ENCODE measurements at regions not wholly inside any gene's neighbourhood (a gene's known extent, or its start where the extent isn't known, plus 50 kb on each side); places are given as distances from the start of the nearest gene placed in this dataset.

GRCh38 chr1:4402032-4402431, 252.4 kb upstream of the AJAP1 start:
- TF ChIP-seq CTCF (IDR thresholded peaks at IDR 0.05; ENCODE audit: low read depth, low read length, missing control alignments) = no peak
- no peak for DNase-seq (ENCODE audit: low read depth)
- H3K4me3 ChIP-seq (ENCODE audit: low read depth, low read length) = no peak overlapping the region

- H3K4me3 ChIP-seq (ENCODE audit: low read depth, low read length) = no peak overlapping the region
- TF ChIP-seq CTCF (IDR thresholded peaks at IDR 0.05; ENCODE audit: low read depth, low read length, missing control alignments) = no peak
These were observed 249.4 kb upstream of the AJAP1 start for GRCh38 chr1:4404854-4405590.

GRCh38 chr1:4407851-4408250, 246.6 kb upstream of the AJAP1 start:
- no peak overlapping the region for H3K4me3 ChIP-seq (ENCODE audit: low read depth, low read length)
- TF ChIP-seq CTCF (IDR thresholded peaks at IDR 0.05; ENCODE audit: low read depth, low read length, missing control alignments) = no peak
- no peak for DNase-seq (ENCODE audit: low read depth)

More at GRCh38 chr1:4404854-4405590, 249.4 kb upstream of the AJAP1 start:
- DNase-seq (ENCODE audit: low read depth) = no peak

- no peak overlapping the region for H3K4me3 ChIP-seq (ENCODE audit: low read depth, low read length)
- no peak for DNase-seq (ENCODE audit: low read depth)
- no peak for TF ChIP-seq CTCF (IDR thresholded peaks at IDR 0.05; ENCODE audit: low read depth, low read length, missing control alignments)
These were observed 246.0 kb upstream of the AJAP1 start for GRCh38 chr1:4408380-4408779.

GRCh38 chr1:4411862-4412261, 242.5 kb upstream of the AJAP1 start:
- no peak for TF ChIP-seq CTCF (IDR thresholded peaks at IDR 0.05; ENCODE audit: low read depth, low read length, missing control alignments)
- H3K4me3 ChIP-seq (ENCODE audit: low read depth, low read length) = no peak overlapping the region
- DNase-seq (ENCODE audit: low read depth) = no peak

GRCh38 chr1:4415476-4415875, 238.9 kb upstream of the AJAP1 start:
- no peak for TF ChIP-seq CTCF (IDR thresholded peaks at IDR 0.05; ENCODE audit: low read depth, low read length, missing control alignments)
- no peak for DNase-seq (ENCODE audit: low read depth)
- no peak overlapping the region for H3K4me3 ChIP-seq (ENCODE audit: low read depth, low read length)

- DNase-seq (ENCODE audit: low read depth) = no peak
- TF ChIP-seq CTCF (IDR thresholded peaks at IDR 0.05; ENCODE audit: low read depth, low read length, missing control alignments) = no peak
- H3K4me3 ChIP-seq (ENCODE audit: low read depth, low read length) = no peak overlapping the region
These were observed 238.2 kb upstream of the AJAP1 start for GRCh38 chr1:4416189-4416588.
